ENCODE measurements at regions not wholly inside any gene's neighbourhood (a gene's known extent, or its start where the extent isn't known, plus 50 kb on each side); places are given as distances from the start of the nearest gene placed in this dataset.

DNA sequence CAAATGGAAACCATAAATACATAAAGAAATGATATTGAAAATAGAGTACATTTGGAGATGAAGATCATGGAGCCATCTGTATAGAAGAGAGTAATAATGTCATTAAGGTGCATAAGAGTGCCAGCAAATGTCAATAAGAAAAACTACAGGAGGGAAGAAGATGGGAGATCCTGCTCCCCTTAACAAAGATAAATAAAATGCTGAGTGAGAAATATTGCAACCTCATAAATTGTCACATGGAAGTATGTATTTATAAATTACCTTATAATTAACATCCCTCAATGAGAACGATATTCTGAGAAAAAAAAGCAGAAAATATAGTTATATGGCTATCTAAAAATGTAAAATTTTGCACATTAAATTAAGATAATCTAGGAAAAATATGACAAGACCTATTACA, 155.2 kb upstream of the PRSS1 start (continued):
- TF ChIP-seq ZNF462 (CRISPR knock-in tag; IDR thresholded peaks at IDR 0.05) = no peak
- no peak for TF ChIP-seq CTCF (conservative IDR thresholded peaks at IDR 0.05; ENCODE audit: low read depth in 2 of 2)
- no peak for TF ChIP-seq JUNB (IDR thresholded peaks at IDR 0.05; ENCODE audit: unreplicated experiment)
- TF ChIP-seq ETS1 (IDR thresholded peaks at IDR 0.05) = no peak

- Histone ChIP-seq H2AFZ (no peak overlapping the region), H3K4me3 (no peak overlapping the region), H3F3A (replicated peaks; ENCODE audit: low read depth) (no peaks in the 10 kb centered on the region), H3K9me2 (ENCODE audit: insufficient read depth) (no peaks in the 10 kb centered on the region), H4K20me1 (replicated peaks; ENCODE audit: insufficient read depth) (no peaks in the 10 kb centered on the region), H3K4me1 (ENCODE audit: insufficient read depth) (no peaks in the 10 kb centered on the region), H3K4me2 (no peak overlapping the region), H3K36me3 (ENCODE audit: insufficient read depth) (no peaks in the 10 kb centered on the region), H3K27ac (ENCODE audit: low read depth) (no peak overlapping the region), H3K79me2 (replicated peaks; ENCODE audit: insufficient read depth) (no peaks in the 10 kb centered on the region), H3K27me3 (ENCODE audit: insufficient read depth) (no peaks in the 10 kb centered on the region)
- Mint-ChIP-seq H3K36me3 (ENCODE audit: low read depth) (no peaks in the 10 kb centered on the region), H3K27ac (no peak overlapping the region), H3K9me3 (no peaks in the 10 kb centered on the region), H3K27me3 (ENCODE audit: insufficient read depth, low read depth, poor library complexity) (peaks cover 3% of the 10 kb centered on the region), H3K4me3 (no peak overlapping the region), H3K4me1 (no peaks in the 10 kb centered on the region)
- DNase-seq (ENCODE audit: low spot score) = no peak
- ATAC-seq = no peak
- TF ChIP-seq STAT1 (IDR thresholded peaks at IDR 0.05; ENCODE audit: unreplicated experiment) (no peak), JUNB (IDR thresholded peaks at IDR 0.05; ENCODE audit: unreplicated experiment) (no peak), ZNF114 (CRISPR knock-in tag; IDR thresholded peaks at IDR 0.05) (no peak), POLR2AphosphoS5 (IDR thresholded peaks at IDR 0.05; ENCODE audit: low read depth) (no peak)
- TF ChIP-seq, protein P1, sequence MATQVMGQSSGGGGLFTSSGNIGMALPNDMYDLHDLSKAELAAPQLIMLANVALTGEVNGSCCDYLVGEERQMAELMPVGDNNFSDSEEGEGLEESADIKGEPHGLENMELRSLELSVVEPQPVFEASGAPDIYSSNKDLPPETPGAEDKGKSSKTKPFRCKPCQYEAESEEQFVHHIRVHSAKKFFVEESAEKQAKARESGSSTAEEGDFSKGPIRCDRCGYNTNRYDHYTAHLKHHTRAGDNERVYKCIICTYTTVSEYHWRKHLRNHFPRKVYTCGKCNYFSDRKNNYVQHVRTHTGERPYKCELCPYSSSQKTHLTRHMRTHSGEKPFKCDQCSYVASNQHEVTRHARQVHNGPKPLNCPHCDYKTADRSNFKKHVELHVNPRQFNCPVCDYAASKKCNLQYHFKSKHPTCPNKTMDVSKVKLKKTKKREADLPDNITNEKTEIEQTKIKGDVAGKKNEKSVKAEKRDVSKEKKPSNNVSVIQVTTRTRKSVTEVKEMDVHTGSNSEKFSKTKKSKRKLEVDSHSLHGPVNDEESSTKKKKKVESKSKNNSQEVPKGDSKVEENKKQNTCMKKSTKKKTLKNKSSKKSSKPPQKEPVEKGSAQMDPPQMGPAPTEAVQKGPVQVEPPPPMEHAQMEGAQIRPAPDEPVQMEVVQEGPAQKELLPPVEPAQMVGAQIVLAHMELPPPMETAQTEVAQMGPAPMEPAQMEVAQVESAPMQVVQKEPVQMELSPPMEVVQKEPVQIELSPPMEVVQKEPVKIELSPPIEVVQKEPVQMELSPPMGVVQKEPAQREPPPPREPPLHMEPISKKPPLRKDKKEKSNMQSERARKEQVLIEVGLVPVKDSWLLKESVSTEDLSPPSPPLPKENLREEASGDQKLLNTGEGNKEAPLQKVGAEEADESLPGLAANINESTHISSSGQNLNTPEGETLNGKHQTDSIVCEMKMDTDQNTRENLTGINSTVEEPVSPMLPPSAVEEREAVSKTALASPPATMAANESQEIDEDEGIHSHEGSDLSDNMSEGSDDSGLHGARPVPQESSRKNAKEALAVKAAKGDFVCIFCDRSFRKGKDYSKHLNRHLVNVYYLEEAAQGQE (IDR thresholded peaks at IDR 0.05; ENCODE audit: unreplicated experiment) = no peak
Measured at GRCh38 chr7:142593106-142593505, 156.2 kb upstream of the PRSS1 start.

Data from GM23338 (cell line).